SIG-M5 treated with dmso at 0.1 percent for 504 hours (cell line): ENCODE measurements at regions not wholly inside any gene's neighbourhood (a gene's known extent, or its start where the extent isn't known, plus 50 kb on each side); places are given as distances from the start of the nearest gene placed in this dataset.

Source experiments
- DNase-seq: peaks from one replicate; lab custom pipeline; 2025; ENCODE audit not compliant: unreplicated experiment; lab: John Stamatoyannopoulos, UW

DNA sequence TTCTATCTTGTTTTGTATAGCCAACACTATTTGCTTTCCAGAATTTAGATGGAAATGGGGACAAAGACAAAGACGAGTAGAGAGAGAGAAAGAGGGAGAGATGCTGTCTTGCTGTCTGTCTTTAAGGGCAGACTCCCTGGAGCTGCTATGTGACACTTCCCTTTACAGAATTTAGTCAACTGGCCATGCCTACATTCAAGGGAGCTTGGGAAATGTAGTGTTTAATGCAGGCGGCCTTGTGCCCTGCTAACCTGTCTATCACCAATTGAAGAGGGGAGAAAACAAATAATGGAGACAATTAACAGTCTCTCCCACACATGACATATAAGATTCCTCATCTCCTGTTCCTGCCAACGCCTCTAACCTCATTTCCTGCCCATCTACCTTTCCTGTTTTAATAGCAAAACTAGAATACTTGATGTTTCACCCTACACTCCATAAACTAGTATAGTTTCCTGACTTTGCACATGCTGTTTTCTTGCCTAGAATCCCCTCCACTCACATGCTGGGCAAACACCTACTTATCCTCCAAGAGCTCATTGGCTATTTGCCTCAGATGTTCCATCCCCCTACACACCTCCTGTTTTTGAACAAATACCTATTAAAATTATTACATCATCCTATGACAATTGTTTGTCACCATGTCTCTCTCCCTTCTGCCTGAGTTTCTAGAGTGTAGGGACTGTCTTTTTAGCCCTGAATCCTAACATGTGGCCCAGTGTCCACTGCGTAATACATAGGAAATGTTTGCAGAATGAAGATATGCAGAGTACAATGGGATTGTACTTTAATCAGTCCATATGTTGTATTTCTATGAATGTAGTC, 117.2 kb downstream of the SLC25A24 start:
- no peak for DNase-seq

DNA sequence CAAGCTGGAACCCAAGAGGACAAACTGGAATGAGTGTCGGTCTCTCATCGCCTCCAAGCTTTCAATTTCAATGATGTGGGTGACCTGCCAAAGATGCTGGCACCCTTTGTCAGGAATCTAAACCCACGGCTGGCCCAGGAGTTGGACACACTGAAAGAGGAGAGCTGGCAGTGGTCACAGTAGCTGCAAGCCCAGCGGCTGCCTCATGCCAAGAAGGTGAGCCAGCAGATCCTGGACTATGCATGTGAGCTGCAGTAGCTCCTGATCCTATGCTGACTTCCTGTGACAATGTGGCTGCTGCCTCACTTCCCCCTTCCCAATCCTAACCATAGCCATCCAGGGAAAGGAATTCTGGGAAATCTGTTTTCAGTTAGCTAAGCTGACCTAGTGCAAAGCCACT, 117.0 kb upstream of the VAV3 start:
- no peak for DNase-seq

- DNase-seq = no peak
Measured at GRCh38 chr1:108080448-108080847, 115.5 kb upstream of the VAV3 start.

GRCh38 chr1:108079440-108080025, 114.6 kb upstream of the VAV3 start:
- no peak for DNase-seq

DNA sequence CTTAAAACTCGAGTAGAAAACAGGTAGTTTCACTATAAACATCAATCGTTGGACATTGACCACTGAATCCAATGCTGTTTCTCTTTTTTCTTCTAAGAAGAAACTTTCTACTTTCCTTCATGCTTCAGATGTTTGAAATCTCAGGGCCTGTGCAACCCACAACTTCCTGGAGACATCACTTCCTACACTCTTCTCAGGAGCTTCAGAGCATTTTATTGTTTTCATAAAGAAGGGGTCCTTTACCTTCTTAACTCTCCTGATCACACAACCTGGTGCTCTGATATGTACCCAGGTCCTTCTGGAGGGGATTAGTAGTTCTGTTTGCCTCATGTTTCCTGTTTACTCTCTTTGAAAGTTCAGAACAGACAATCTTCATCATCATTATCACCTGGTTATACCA, 113.0 kb upstream of the VAV3 start:
- no peak for DNase-seq

- DNase-seq = peak; percentile 84
Measured at GRCh38 chr1:108075055-108075454, 110.1 kb upstream of the VAV3 start.

GRCh38 chr1:108072776-108073175, 107.8 kb upstream of the VAV3 start:
- no peak for DNase-seq

DNA sequence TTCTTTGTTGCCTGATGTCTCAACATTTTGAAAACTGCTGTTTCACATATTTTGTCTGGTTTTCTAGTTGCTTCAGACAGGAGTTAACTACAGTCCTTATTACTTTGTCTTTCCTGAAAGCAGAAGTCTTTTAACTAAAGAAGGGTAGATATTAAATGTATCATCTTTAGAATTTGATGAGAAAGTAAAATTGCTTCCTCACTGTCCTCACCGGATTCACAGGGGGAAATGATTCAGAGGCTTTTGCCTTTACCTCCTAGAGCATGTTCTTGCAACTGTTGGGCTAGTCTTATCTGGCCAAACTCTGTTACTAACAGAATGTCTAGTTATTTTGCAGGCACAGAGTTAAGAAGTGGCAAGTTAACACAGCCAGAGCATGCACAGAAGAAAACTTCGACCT, 107.2 kb upstream of the VAV3 start:
- DNase-seq = peak; percentile 22

- no peak for DNase-seq
Measured at GRCh38 chr1:108071601-108072000, 106.6 kb upstream of the VAV3 start.

GRCh38 chr1:108070662-108071061, 105.7 kb upstream of the VAV3 start:
- DNase-seq = no peak

GRCh38 chr1:108067884-108068540, 103.0 kb upstream of the VAV3 start:
- DNase-seq = no peak

GRCh38 chr1:108066808-108067207, 101.8 kb upstream of the VAV3 start:
- no peak for DNase-seq

DNA sequence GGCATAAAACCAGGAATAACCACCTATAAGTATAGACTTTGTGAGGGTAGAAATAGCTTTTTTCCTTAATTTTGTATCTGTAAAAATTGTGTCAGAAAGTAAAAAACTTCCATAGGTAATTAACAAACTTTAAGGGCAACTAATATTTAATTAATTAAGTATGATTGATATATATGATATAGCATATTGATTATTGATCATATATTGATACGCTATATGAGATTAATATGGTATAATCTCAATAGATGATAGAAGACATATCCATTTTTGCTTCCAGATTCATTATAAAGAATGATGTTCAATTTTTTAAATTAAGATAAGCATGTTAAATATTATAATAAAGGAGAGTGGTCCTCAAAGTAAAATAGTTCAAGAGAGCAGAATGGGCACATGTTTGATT, 99.3 kb upstream of the VAV3 start:
- DNase-seq = no peak

GRCh38 chr1:108063703-108064102, 98.7 kb upstream of the VAV3 start:
- DNase-seq = peak; percentile 46

- no peak for DNase-seq
Measured at GRCh38 chr1:108059945-108060344, 95.0 kb upstream of the VAV3 start.

DNA sequence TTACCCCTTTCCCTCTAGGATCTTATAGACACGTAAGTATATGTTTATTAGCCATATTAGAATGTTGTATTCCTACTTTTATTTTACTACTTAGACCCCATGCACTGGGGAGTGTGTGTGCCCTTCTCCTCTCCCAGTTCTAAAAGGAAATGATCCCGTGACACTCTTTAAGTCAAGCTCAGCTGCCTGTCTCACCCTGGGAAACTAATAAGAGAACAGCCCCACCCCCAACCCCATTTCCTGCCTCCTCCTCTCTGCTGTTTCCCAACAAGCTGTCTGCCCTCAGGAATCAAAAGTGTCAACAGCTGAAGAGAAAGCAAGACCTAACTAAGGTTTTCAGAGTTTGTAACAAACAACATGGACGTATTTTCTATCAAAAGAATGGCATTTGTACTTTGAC, 92.6 kb upstream of the VAV3 start:
- no peak for DNase-seq

GRCh38 chr1:108056436-108056990, 91.5 kb upstream of the VAV3 start:
- no peak for DNase-seq

DNA sequence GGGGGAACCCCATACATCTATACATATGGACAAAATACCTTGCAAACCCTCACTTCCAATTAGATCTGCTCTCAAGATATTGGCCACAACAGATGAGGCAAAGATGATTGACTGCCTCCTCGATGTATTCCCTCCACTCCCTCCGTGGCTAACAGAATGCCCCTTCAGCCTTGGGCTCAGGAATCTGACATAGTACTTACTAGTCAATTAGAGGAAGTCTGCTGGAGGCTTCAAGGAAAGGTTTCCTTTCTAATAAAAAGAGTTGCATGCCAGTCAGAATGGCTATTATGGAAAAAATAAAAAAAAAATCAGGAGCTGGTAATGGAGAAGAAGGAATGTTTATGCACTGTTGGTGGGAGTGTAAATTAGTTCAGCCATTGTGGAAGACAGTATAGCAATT, 90.4 kb upstream of the VAV3 start:
- no peak for DNase-seq

DNA sequence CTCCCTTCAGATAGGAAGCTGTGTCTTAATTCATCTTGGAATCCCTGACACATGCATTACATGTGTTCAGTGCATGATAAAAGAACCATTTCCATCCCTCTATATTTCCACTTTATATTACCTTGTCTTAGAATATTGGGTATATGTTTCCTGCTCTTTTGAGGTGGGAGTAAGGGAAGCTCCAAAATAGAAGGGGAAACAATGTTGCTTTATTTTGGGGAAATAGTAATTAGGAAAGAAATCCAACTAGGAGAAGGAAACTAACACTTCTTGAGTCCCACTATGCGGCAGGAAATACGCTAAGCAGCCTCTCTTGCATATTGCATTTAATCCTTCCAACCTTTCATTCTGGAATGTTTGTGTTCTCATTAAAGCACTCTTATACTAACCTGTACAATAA, 89.4 kb upstream of the VAV3 start:
- DNase-seq = no peak

DNA sequence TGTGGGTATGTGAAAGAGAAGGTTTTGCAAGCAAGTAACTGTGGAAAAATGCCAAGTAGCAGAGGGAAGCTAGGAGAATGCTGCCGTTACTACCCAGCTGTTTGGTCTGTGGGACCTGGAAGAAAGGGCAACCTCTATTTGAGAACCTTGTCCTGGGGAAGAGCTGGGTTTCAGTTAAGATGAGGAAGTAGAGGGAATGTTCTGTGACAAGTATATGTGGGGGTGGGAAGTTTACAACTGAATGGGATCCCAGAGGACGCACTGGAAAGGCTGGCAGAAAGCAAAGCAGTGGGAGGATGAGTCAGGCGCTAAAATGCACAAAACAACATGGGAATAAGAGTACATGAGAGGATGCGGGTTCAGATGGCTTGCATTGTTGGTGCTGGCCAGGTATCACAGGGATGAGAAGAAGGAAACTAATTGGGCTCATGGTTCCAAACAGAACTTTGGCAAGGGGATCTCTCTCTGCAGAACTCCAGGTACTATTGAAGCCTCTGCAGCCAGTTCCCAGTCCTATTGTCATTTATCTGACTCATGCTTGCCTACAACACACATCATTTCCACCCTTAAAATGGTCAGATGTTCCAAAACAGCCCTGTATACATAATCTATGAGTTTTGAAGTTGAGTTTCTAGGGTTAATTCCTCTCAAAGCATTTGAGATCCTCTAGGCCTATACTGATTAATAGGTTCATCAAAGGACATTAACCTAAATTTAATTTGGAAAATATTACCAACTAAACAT, 88.5 kb upstream of the VAV3 start:
- DNase-seq = no peak

GRCh38 chr1:108051631-108052377, 86.8 kb upstream of the VAV3 start:
- DNase-seq = no peak
